Gastrocnemius medialis (tissue), 4 donors: ENCODE measurements at regions not wholly inside any gene's neighbourhood (a gene's known extent, or its start where the extent isn't known, plus 50 kb on each side); places are given as distances from the start of the nearest gene placed in this dataset.

Experiments used
- ATAC-seq, 2 donors: fragments of 150-250 bp; one replicate each; pipeline ENCODE4 v1.9.1; 2016
- DNase-seq, 2 donors: peaks; one replicate each; pipeline ENCODE4 v3.0.0-alpha.2; 2019
- H3K27ac ChIP-seq, 4 donors: fragments of 200-600 bp; sonication (generic); 1 replicate in 1 of 4; 2 replicates in 3 of 4; pipeline ENCODE4 v1.5.1; 2016 to 2018; ENCODE audit warnings: mild to moderate bottlenecking in 2 of 4, moderate library complexity in 1 of 4
- H3K27me3 ChIP-seq, 3 donors: fragments of 200-600 bp; sonication (generic) in 2 of 3; 1 replicate in 1 of 3; 2 replicates in 2 of 3; pipeline versions ENCODE4 v1.5.1 to v1.6.0; 2016 to 2019; ENCODE audit warnings: mild to moderate bottlenecking in 1 of 3, moderate library complexity in 1 of 3
- H3K36me3 ChIP-seq, 2 donors: fragments of 200-600 bp; sonication (generic) in 1 of 2; one replicate each; pipeline ENCODE4 v1.5.1; 2017 to 2018
- H3K4me1 ChIP-seq, 2 donors: fragments of 200-600 bp; sonication (generic) in 1 of 2; one replicate each; pipeline ENCODE4 v1.5.1; 2016 to 2017; ENCODE audit warnings: mild to moderate bottlenecking in 2 of 2
- H3K4me3 ChIP-seq, 4 donors: fragments of 200-600 bp; sonication (generic) in 3 of 4; 1 replicate in 1 of 4; 2 replicates in 3 of 4; pipeline ENCODE4 v1.5.1; 2016 to 2019; ENCODE audit warnings: mild to moderate bottlenecking in 2 of 4
- H3K9me3 ChIP-seq, 3 donors: fragments of 200-600 bp; sonication (generic) in 2 of 3; 1 replicate in 1 of 3; 2 replicates in 2 of 3; pipeline ENCODE4 v1.5.1; 2016 to 2019
- CTCF ChIP-seq, 5 experiments: fragments of 450-650 bp in 3 of 5; fragments of 200-600 bp in 2 of 5; sonication (generic) in 2 of 5; IDR thresholded peaks in 4 of 5; conservative IDR thresholded peaks in 1 of 5; 1 replicate in 4 of 5; 2 replicates in 1 of 5; pipeline ENCODE4 v1.5.1; 2016 to 2019; ENCODE audit warnings: antibody characterized with exemption in 5 of 5, mild to moderate bottlenecking in 3 of 5, moderate library complexity in 3 of 5
- POLR2A ChIP-seq, 2 donors: fragments of 450-650 bp; IDR thresholded peaks; one replicate each; pipeline ENCODE4 v1.6.1; 2017; ENCODE audit warnings: antibody characterized with exemption in 2 of 2, mild to moderate bottlenecking in 2 of 2, moderate library complexity in 2 of 2
- in situ Hi-C, 4 donors: fragments of 200-750 bp; cut with MboI; loops; one replicate each; pipeline versions ENCODE4 v1.15.0 to v1.8.0; 2017; ENCODE audit warnings: low sequenced_read_pairs in 4 of 4
- intact Hi-C: fragments of 100-400 bp; cut with DNase I; formaldehyde crosslinking; loops from one replicate; pipeline ENCODE4 v1.15.1; 2023; ENCODE audit warnings: low total_unique reads

GRCh38 chr17:56739376-56739775 lies 94.3 kb downstream of the C17orf67 start:
- no peak for TF ChIP-seq POLR2A (IDR thresholded peaks at IDR 0.05)
- no peak for TF ChIP-seq CTCF (IDR thresholded peaks at IDR 0.05 in 4 of 5, conservative IDR thresholded peaks at IDR 0.05 in 1 of 5)
- DNase-seq: no peak
- Histone ChIP-seq H3K36me3 (no peaks in the 10 kb centered on the region), H3K4me3 (no peak overlapping the region), H3K27ac (no peak overlapping the region), H3K4me1 (no peaks in the 10 kb centered on the region), H3K9me3 (no peaks in the 10 kb centered on the region), H3K27me3 (peaks cover 0 to 4% (median 0%) of the 10 kb centered on the region in 3 donors)
- no peak for ATAC-seq
- intact Hi-C loops (no loop called here), in situ Hi-C loops (no loop called here)

- in situ Hi-C loops: no loop called here
- intact Hi-C loops: no loop called here
These were observed 93.9 kb downstream of the C17orf67 start for GRCh38 chr17:56739776-56740175.

GRCh38 chr17:56740481-56740880 lies 93.2 kb downstream of the C17orf67 start:
- DNase-seq: no peak
- in situ Hi-C loops: no loop called here
- Histone ChIP-seq H3K27me3 (peaks cover 0 to 4% (median 0%) of the 10 kb centered on the region in 3 donors), H3K27ac (no peak overlapping the region), H3K4me1 (no peaks in the 10 kb centered on the region), H3K9me3 (no peaks in the 10 kb centered on the region), H3K4me3 (no peak overlapping the region), H3K36me3 (no peaks in the 10 kb centered on the region)
- no peak for ATAC-seq
- TF ChIP-seq CTCF (IDR thresholded peaks at IDR 0.05 in 4 of 5, conservative IDR thresholded peaks at IDR 0.05 in 1 of 5): no peak
- no peak for TF ChIP-seq POLR2A (IDR thresholded peaks at IDR 0.05)
- intact Hi-C loops: no loop called here

More at GRCh38 chr17:56739776-56740175, 93.9 kb downstream of the C17orf67 start:
- Histone ChIP-seq H3K4me3 (no peak overlapping the region), H3K27me3 (peaks cover 0 to 4% (median 0%) of the 10 kb centered on the region in 3 donors), H3K4me1 (no peaks in the 10 kb centered on the region), H3K9me3 (no peaks in the 10 kb centered on the region), H3K36me3 (no peaks in the 10 kb centered on the region), H3K27ac (no peak overlapping the region)
- ATAC-seq (no peak), DNase-seq (no peak)
- TF ChIP-seq POLR2A (IDR thresholded peaks at IDR 0.05): no peak
- no peak for TF ChIP-seq CTCF (IDR thresholded peaks at IDR 0.05 in 4 of 5, conservative IDR thresholded peaks at IDR 0.05 in 1 of 5)
